ENCODE measurements at regions not wholly inside any gene's neighbourhood (a gene's known extent, or its start where the extent isn't known, plus 50 kb on each side); places are given as distances from the start of the nearest gene placed in this dataset.

- Histone ChIP-seq H3K27ac (no peak overlapping the region), H4K20me1 (ENCODE audit: insufficient read depth, poor library complexity, severe bottlenecking) (no peaks in the 10 kb centered on the region), H2AFZ (no peak overlapping the region), H3K27me3 (no peaks in the 10 kb centered on the region), H3K4me1 (ENCODE audit: insufficient read depth) (peaks cover 3% of the 10 kb centered on the region), H3K4me2 (no peak overlapping the region), H3K36me3 (replicated peaks; ENCODE audit: insufficient read depth, low read depth) (no peaks in the 10 kb centered on the region), H3K9me2 (replicated peaks; ENCODE audit: insufficient read depth) (no peaks in the 10 kb centered on the region), H3K4me3 (no peak overlapping the region), H3K79me2 (no peaks in the 10 kb centered on the region), H3K9me3 (ENCODE audit: low read depth) (no peaks in the 10 kb centered on the region)
- 92% methylated on average over 2 of the region's 2 CpGs for WGBS (ENCODE audit: low lambda C conversion rate, missing lambda C conversion rate)
- TF ChIP-seq CTCF (IDR thresholded peaks at IDR 0.05; ENCODE audit: poor library complexity) (no peak), EZH2phosphoT487 (IDR thresholded peaks at IDR 0.05; ENCODE audit: low read depth, severe bottlenecking, unreplicated experiment) (no peak), EZH2 (IDR thresholded peaks at IDR 0.05; ENCODE audit: borderline replicate concordance) (no peak)
- DNase-seq (ENCODE audit: low spot score) = no peak
Observed at GRCh38 chr12:88960213-88960878, 380.1 kb upstream of the KITLG start.

- no peak for DNase-seq (ENCODE audit: low spot score)
- TF ChIP-seq EZH2 (IDR thresholded peaks at IDR 0.05; ENCODE audit: borderline replicate concordance) (no peak), CTCF (IDR thresholded peaks at IDR 0.05; ENCODE audit: poor library complexity) (no peak), EZH2phosphoT487 (IDR thresholded peaks at IDR 0.05; ENCODE audit: low read depth, severe bottlenecking, unreplicated experiment) (no peak)
- Histone ChIP-seq H3K4me1 (ENCODE audit: insufficient read depth) (peaks cover 3% of the 10 kb centered on the region), H3K36me3 (replicated peaks; ENCODE audit: insufficient read depth, low read depth) (no peaks in the 10 kb centered on the region), H2AFZ (no peak overlapping the region), H3K79me2 (no peaks in the 10 kb centered on the region), H3K4me3 (no peak overlapping the region), H3K9me3 (ENCODE audit: low read depth) (no peaks in the 10 kb centered on the region), H3K9me2 (replicated peaks; ENCODE audit: insufficient read depth) (no peaks in the 10 kb centered on the region), H3K27ac (no peak overlapping the region), H4K20me1 (ENCODE audit: insufficient read depth, poor library complexity, severe bottlenecking) (no peaks in the 10 kb centered on the region), H3K4me2 (no peak overlapping the region), H3K27me3 (no peaks in the 10 kb centered on the region)
Observed at GRCh38 chr12:88958946-88959345, 378.7 kb upstream of the KITLG start.

GRCh38 chr12:88958153-88958552 is 377.9 kb upstream of the KITLG start:
- Histone ChIP-seq H2AFZ (no peak overlapping the region), H3K9me3 (ENCODE audit: low read depth) (no peaks in the 10 kb centered on the region), H4K20me1 (ENCODE audit: insufficient read depth, poor library complexity, severe bottlenecking) (no peaks in the 10 kb centered on the region), H3K27ac (no peak overlapping the region), H3K4me2 (no peak overlapping the region), H3K27me3 (no peaks in the 10 kb centered on the region), H3K9me2 (replicated peaks; ENCODE audit: insufficient read depth) (no peaks in the 10 kb centered on the region), H3K36me3 (replicated peaks; ENCODE audit: insufficient read depth, low read depth) (no peaks in the 10 kb centered on the region), H3K79me2 (no peaks in the 10 kb centered on the region), H3K4me3 (no peak overlapping the region), H3K4me1 (ENCODE audit: insufficient read depth) (peaks cover 3% of the 10 kb centered on the region)
- no peak for DNase-seq (ENCODE audit: low spot score)
- no peak for TF ChIP-seq CTCF (IDR thresholded peaks at IDR 0.05; ENCODE audit: poor library complexity)

- no peaks in the 10 kb centered on the region for H3K9me3 ChIP-seq (ENCODE audit: low read depth)
- no peak overlapping the region for H2AFZ ChIP-seq
- DNase-seq (ENCODE audit: low spot score) = no peak
- no peaks in the 10 kb centered on the region for H3K27me3 ChIP-seq
- H3K4me1 ChIP-seq (ENCODE audit: insufficient read depth) = peaks cover 4% of the 10 kb centered on the region
- H3K79me2 ChIP-seq = no peaks in the 10 kb centered on the region
- no peak overlapping the region for H3K4me2 ChIP-seq
- no peaks in the 10 kb centered on the region for H4K20me1 ChIP-seq (ENCODE audit: insufficient read depth, poor library complexity, severe bottlenecking)
- H3K4me3 ChIP-seq = no peak overlapping the region
- H3K9me2 ChIP-seq (replicated peaks; ENCODE audit: insufficient read depth) = no peaks in the 10 kb centered on the region
- 94% methylated on average over 3 of the region's 3 CpGs for WGBS (ENCODE audit: low lambda C conversion rate, missing lambda C conversion rate)
- TF ChIP-seq CTCF (IDR thresholded peaks at IDR 0.05; ENCODE audit: poor library complexity) (no peak), EZH2phosphoT487 (IDR thresholded peaks at IDR 0.05; ENCODE audit: low read depth, severe bottlenecking, unreplicated experiment) (no peak), EZH2 (IDR thresholded peaks at IDR 0.05; ENCODE audit: borderline replicate concordance) (no peak)
- no peaks in the 10 kb centered on the region for H3K36me3 ChIP-seq (replicated peaks; ENCODE audit: insufficient read depth, low read depth)
- no peak overlapping the region for H3K27ac ChIP-seq
Observed at GRCh38 chr12:88957358-88957757, 377.1 kb upstream of the KITLG start.

Data from hepatocyte (in vitro differentiated cells).